ENCODE measurements at regions not wholly inside any gene's neighbourhood (a gene's known extent, or its start where the extent isn't known, plus 50 kb on each side); places are given as distances from the start of the nearest gene placed in this dataset.

- intact Hi-C loops (cut with DNase I) = no loop called here
- no peak for TF ChIP-seq CTCF (IDR thresholded peaks at IDR 0.05)
- H3K9me3 ChIP-seq = no peaks in the 10 kb centered on the region
- 45 to 52% methylated on average over 2 of the region's 2 CpGs for WGBS, 2 donors
- ATAC-seq (no peak), FAIRE-seq (no peak), DNase-seq (no peak)
- no peak overlapping the region for H3K27ac ChIP-seq
- no peak overlapping the region for H3K4me3 ChIP-seq
- H3K27me3 ChIP-seq = no peaks in the 10 kb centered on the region
- no peaks in the 10 kb centered on the region for H3K4me1 ChIP-seq
- no peaks in the 10 kb centered on the region for H3K36me3 ChIP-seq
These were observed 362.8 kb upstream of the RGMA start for GRCh38 chr15:93451822-93452221.

GRCh38 chr15:93451265-93451664 is 362.3 kb upstream of the RGMA start:
- Histone ChIP-seq H3K4me1 (no peaks in the 10 kb centered on the region), H3K27me3 (no peaks in the 10 kb centered on the region), H3K9me3 (no peaks in the 10 kb centered on the region), H3K36me3 (no peaks in the 10 kb centered on the region), H3K4me3 (no peak overlapping the region), H3K27ac (no peak overlapping the region)
- 74 to 81% methylated on average over 6 of the region's 6 CpGs for WGBS, 2 donors
- intact Hi-C loops (cut with DNase I) = no loop called here
- ATAC-seq (no peak), DNase-seq (no peak), FAIRE-seq (no peak)
- no peak for TF ChIP-seq CTCF (IDR thresholded peaks at IDR 0.05)

GRCh38 chr15:93449798-93450197 is 360.8 kb upstream of the RGMA start:
- no peak for ATAC-seq
- 87 to 90% methylated on average over 2 of the region's 2 CpGs for WGBS, 2 donors
- intact Hi-C loops (cut with DNase I) = no loop called here

GRCh38 chr15:93438310-93438709 is 349.3 kb upstream of the RGMA start:
- no peaks in the 10 kb centered on the region for H3K27me3 ChIP-seq
- no peak for ATAC-seq
- FAIRE-seq = no peak
- intact Hi-C loops (cut with DNase I) = no loop called here
- no peak overlapping the region for H3K27ac ChIP-seq
- TF ChIP-seq CTCF (IDR thresholded peaks at IDR 0.05) = no peak
- H3K36me3 ChIP-seq = no peaks in the 10 kb centered on the region
- no peaks in the 10 kb centered on the region for H3K9me3 ChIP-seq
- no peak for DNase-seq
- WGBS, 2 donors = 63 to 74% methylated on average over 4 of the region's 4 CpGs
- no peak overlapping the region for H3K4me3 ChIP-seq
- no peaks in the 10 kb centered on the region for H3K4me1 ChIP-seq

More at GRCh38 chr15:93449798-93450197, 360.8 kb upstream of the RGMA start:
- TF ChIP-seq CTCF (IDR thresholded peaks at IDR 0.05) = no peak
- no peak overlapping the region for H3K4me3 ChIP-seq
- H3K27ac ChIP-seq = no peak overlapping the region
- H3K27me3 ChIP-seq = no peaks in the 10 kb centered on the region
- DNase-seq (no peak), FAIRE-seq (no peak)
- H3K36me3 ChIP-seq = no peaks in the 10 kb centered on the region
- no peaks in the 10 kb centered on the region for H3K9me3 ChIP-seq
- no peaks in the 10 kb centered on the region for H3K4me1 ChIP-seq

GRCh38 chr15:93432474-93432873 is 343.5 kb upstream of the RGMA start:
- DNase-seq (no peak), ATAC-seq (no peak), FAIRE-seq (no peak)
- Histone ChIP-seq H3K9me3 (no peaks in the 10 kb centered on the region), H3K36me3 (no peaks in the 10 kb centered on the region), H3K4me1 (no peaks in the 10 kb centered on the region), H3K27ac (no peak overlapping the region), H3K4me3 (no peak overlapping the region), H3K27me3 (no peaks in the 10 kb centered on the region)
- intact Hi-C loops (cut with DNase I) = no loop called here
- WGBS, 2 donors = 96% methylated on average over 28 of the region's 28 CpGs
- TF ChIP-seq CTCF (IDR thresholded peaks at IDR 0.05) = no peak
